ENCODE measurements at regions not wholly inside any gene's neighbourhood (a gene's known extent, or its start where the extent isn't known, plus 50 kb on each side); places are given as distances from the start of the nearest gene placed in this dataset.

GRCh38 chr10:83222832-83223742 is 916.2 kb upstream of the GHITM start:
- in situ Hi-C loops (cut with HindIII; ENCODE audit: low pct_ligation_motif_present, low pct_unique_long_range_greater_than_20kb, low sequenced_read_pairs): no loop called here
- no peak for DNase-seq

DNA sequence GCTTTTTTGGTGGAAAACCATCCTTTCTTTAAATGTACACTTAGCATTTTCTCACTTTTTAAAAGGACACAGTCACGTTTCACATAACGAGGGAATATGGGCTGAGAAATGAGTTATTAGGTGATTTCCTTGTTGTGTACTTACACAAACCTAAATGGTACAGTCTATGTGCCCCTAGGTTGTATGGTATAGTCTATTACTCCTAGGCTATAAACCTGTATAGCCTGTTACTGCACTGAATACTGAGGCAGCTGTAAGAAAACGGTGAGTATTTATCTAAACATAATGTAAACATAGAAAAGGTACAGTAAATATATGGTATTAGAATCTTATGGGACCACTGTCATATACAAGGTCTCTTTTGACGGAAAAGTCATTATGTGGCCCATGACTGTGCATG is 913.5 kb upstream of the GHITM start:
- DNase-seq: no peak
- in situ Hi-C loops (cut with HindIII; ENCODE audit: low pct_ligation_motif_present, low pct_unique_long_range_greater_than_20kb, low sequenced_read_pairs): no loop called here

- in situ Hi-C loops (cut with HindIII; ENCODE audit: low pct_ligation_motif_present, low pct_unique_long_range_greater_than_20kb, low sequenced_read_pairs): no loop called here
- DNase-seq: no peak
Observed at GRCh38 chr10:83229991-83230390, 909.3 kb upstream of the GHITM start.

GRCh38 chr10:83233691-83234090 is 905.6 kb upstream of the GHITM start:
- in situ Hi-C loops (cut with HindIII; ENCODE audit: low pct_ligation_motif_present, low pct_unique_long_range_greater_than_20kb, low sequenced_read_pairs): no loop called here
- DNase-seq: no peak

DNA sequence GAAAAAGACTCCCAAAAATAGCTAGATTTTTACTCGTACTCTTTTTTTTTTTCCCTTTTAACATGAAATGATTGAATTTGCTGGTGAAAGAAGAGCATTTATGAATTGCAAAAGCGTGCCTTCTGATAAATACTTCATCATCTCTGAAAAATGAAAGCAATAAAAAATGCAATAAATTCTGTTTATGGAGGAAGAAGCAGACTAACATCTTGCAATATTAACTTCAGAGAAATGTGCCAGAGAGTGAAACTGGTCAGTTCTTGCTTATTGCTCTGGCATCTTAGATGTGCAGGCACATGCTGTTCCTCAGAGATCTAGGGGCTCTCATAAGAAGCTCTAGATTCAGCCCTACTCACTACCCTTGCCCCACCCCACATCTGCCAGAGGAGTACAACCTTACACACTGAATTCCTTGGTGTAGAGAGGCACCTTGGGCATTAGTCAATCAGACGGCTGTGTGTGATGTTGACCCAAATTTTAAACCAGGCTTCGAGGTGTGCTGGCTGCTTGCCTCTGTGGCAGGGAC is 891.1 kb upstream of the GHITM start:
- DNase-seq: no peak
- in situ Hi-C loops (cut with HindIII; ENCODE audit: low pct_ligation_motif_present, low pct_unique_long_range_greater_than_20kb, low sequenced_read_pairs): no loop called here

DNA sequence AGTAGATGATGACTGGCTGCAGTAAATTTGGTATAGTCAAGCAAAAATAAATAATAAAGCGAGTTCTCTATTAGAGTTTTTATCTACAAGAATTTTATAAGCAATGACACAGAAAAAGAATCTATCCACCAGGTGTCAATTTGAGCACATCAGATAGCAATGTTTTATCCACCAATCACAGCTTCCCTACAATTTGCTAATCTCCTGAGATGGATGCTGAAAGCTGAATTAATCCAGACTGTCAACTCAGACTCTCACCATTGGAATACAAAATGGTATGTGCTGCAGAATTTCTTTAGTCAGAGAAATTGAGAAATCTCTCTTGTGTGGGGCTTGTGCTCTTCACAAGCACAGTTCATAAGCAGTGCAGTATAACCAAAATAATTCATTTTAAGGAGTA is 888.9 kb upstream of the GHITM start:
- in situ Hi-C loops (cut with HindIII; ENCODE audit: low pct_ligation_motif_present, low pct_unique_long_range_greater_than_20kb, low sequenced_read_pairs): no loop called here
- no peak for DNase-seq

DNA sequence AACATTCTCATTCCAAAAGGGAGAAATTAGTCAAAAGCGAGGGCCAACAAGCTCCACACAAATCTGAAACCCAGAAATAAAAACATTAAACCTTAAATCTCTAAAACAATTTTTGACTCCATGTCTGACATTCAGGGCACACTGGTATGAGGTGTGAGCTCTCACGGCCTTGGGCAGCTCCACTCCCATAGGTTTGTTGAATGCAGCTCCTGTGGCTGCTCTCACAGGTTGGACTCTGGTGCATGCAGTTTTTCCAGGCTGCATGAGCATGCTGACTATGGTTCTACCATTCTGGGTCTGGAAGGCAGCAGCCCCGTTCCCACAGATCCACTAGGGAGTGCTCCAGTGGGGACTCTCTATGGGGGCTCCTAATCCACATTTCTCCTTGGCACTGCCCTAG is 887.1 kb upstream of the GHITM start:
- DNase-seq: no peak
- in situ Hi-C loops (cut with HindIII; ENCODE audit: low pct_ligation_motif_present, low pct_unique_long_range_greater_than_20kb, low sequenced_read_pairs): no loop called here

DNA sequence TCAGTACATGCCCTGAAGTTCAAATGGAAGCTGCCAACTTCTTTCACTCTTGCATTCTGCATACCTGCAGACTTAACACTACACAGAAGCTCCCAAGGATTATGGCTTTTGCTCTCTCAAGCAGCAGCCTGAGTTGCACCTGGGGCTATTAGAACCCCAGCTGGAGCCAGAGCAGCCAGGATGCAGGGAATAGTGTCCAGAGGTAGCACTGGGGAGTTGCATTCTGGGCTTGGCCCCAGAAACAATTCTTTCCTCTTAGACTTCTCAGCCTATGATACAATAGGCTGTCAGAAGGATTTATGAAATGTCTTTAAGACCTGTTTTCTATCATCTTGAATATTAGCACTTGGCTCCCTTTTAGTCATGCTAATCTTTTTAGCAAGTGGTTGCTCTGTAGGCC is 886.7 kb upstream of the GHITM start:
- in situ Hi-C loops (cut with HindIII; ENCODE audit: low pct_ligation_motif_present, low pct_unique_long_range_greater_than_20kb, low sequenced_read_pairs): no loop called here
- no peak for DNase-seq

GRCh38 chr10:83253011-83253671 is 886.2 kb upstream of the GHITM start:
- in situ Hi-C loops (cut with HindIII; ENCODE audit: low pct_ligation_motif_present, low pct_unique_long_range_greater_than_20kb, low sequenced_read_pairs): no loop called here
- no peak for DNase-seq

DNA sequence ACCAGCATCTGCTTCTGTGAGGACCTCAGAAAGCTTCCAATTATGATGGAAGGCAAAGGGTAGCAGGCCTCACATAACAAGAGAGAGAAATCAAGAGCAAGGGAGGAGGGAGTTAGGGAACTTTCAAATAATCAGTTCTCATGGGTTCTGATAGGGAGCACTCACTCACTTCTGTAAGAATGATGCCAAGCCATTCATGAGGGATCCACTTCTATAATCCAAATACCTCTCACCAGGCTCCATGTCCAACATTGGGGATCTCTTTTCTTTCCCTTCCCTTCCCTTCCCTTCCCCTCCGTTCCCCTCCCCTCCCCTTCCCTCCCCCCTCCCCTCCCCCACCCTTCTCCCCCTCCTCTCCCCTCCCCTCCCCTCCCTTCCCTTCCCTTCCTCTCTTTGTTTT is 884.6 kb upstream of the GHITM start:
- in situ Hi-C loops (cut with HindIII; ENCODE audit: low pct_ligation_motif_present, low pct_unique_long_range_greater_than_20kb, low sequenced_read_pairs): no loop called here
- DNase-seq: no peak

DNA sequence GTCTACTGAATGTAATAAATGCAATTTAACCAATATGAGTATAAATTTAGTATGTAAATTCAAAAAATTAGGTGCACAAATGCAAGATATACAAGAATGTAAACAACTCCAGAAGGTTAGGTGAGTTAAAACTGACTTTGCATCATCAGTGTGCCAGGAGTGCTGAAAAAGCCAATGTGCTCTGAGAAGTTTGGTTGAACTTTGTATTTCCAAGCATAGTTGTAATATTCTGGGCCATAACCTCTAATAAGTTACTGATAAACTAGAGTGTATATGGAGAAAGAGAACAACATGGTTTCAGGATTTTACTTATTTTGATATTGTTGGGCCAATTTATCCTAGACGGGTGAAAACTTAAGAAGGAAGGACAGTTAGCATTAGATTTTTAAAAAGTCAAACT is 876.9 kb upstream of the GHITM start:
- in situ Hi-C loops (cut with HindIII; ENCODE audit: low pct_ligation_motif_present, low pct_unique_long_range_greater_than_20kb, low sequenced_read_pairs): no loop called here
- DNase-seq: no peak

GRCh38 chr10:83272666-83273434 is 866.5 kb upstream of the GHITM start:
- in situ Hi-C loops (cut with HindIII; ENCODE audit: low pct_ligation_motif_present, low pct_unique_long_range_greater_than_20kb, low sequenced_read_pairs): no loop called here
- DNase-seq: no peak

DNA sequence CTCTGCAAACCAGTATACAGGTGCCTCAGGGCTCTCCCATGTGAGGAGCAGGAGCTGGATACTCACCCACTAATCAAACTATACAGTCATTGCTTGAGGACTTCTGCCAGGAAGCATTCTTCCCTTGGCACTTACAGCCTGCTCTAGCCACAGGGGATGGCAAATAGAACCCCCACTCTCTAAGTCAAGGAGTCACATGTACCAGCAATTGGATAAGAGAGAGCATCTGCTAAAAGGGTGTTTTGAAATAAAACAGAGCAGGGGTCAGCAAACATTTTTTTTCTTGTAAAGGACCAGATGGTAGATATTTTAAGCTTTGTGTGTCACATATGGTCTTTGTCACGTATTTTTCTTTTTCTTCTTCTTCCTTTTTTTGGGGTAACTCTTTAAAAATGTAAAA is 865.2 kb upstream of the GHITM start:
- DNase-seq: no peak
- in situ Hi-C loops (cut with HindIII; ENCODE audit: low pct_ligation_motif_present, low pct_unique_long_range_greater_than_20kb, low sequenced_read_pairs): no loop called here

GRCh38 chr10:83276971-83277370 is 862.3 kb upstream of the GHITM start:
- no peak for DNase-seq
- in situ Hi-C loops (cut with HindIII; ENCODE audit: low pct_ligation_motif_present, low pct_unique_long_range_greater_than_20kb, low sequenced_read_pairs): no loop called here

- no peak for DNase-seq
- in situ Hi-C loops (cut with HindIII; ENCODE audit: low pct_ligation_motif_present, low pct_unique_long_range_greater_than_20kb, low sequenced_read_pairs): no loop called here
Observed at GRCh38 chr10:83283151-83283550, 856.2 kb upstream of the GHITM start.

- in situ Hi-C loops (cut with HindIII; ENCODE audit: low pct_ligation_motif_present, low pct_unique_long_range_greater_than_20kb, low sequenced_read_pairs): no loop called here
- DNase-seq: no peak
Observed at GRCh38 chr10:83287374-83287773, 851.9 kb upstream of the GHITM start.

DNA sequence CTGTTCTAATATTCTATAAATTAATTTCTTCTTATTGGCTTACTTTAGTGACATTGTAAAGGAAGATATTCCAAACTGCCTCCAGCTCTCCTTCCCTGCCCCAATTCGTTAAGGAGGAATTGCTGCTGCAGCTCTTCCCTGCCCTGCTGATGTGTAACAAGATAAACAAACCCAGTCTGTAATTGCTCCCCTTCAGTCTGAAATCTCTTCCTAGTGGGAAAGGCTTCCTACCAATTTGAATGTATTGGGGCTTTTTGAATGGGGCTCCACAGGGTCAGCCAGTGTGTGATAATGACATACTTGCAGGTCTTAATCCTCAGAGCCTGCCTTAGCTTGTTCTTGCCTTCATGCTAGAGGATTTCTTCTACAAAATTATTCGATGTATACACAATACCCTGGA is 849.9 kb upstream of the GHITM start:
- in situ Hi-C loops (cut with HindIII; ENCODE audit: low pct_ligation_motif_present, low pct_unique_long_range_greater_than_20kb, low sequenced_read_pairs): no loop called here
- DNase-seq: no peak

- in situ Hi-C loops (cut with HindIII; ENCODE audit: low pct_ligation_motif_present, low pct_unique_long_range_greater_than_20kb, low sequenced_read_pairs): no loop called here
Observed at GRCh38 chr10:83289948-83290347, 849.4 kb upstream of the GHITM start.

GRCh38 chr10:83301732-83302131 is 837.6 kb upstream of the GHITM start:
- in situ Hi-C loops (cut with HindIII; ENCODE audit: low pct_ligation_motif_present, low pct_unique_long_range_greater_than_20kb, low sequenced_read_pairs): no loop called here
- DNase-seq: no peak

More at GRCh38 chr10:83289948-83290347, 849.4 kb upstream of the GHITM start:
- DNase-seq: no peak
